Muscle of arm (tissue), 1 donor: ENCODE measurements at regions not wholly inside any gene's neighbourhood (a gene's known extent, or its start where the extent isn't known, plus 50 kb on each side); places are given as distances from the start of the nearest gene placed in this dataset.
A peak's percentile ranks its signal among the peaks of the same experiment; 100 is the strongest.

Experiments
- DNase-seq: peaks from one replicate; pipeline ENCODE4 v3.0.0-alpha.2; 2013

DNA sequence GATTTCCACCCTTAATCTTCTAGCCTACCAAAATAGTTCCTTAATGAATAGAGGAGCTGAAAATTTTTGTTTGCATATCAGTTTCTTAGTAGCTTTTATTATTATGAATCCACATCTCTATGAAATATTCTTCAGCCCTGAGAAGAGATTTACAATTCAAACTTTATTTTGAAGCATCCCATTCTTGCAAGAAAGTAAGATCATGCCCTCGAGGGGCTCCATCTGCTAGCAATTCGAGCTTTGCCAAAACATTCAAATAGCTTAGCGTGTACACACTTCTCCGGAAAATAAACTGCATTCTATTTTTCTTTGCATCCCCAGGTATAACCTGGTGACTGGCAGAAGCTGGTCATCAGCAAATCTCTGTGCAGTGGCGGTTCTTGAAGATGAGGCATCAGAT lies 370.7 kb downstream of the MTRR start:
- DNase-seq: no peak

DNA sequence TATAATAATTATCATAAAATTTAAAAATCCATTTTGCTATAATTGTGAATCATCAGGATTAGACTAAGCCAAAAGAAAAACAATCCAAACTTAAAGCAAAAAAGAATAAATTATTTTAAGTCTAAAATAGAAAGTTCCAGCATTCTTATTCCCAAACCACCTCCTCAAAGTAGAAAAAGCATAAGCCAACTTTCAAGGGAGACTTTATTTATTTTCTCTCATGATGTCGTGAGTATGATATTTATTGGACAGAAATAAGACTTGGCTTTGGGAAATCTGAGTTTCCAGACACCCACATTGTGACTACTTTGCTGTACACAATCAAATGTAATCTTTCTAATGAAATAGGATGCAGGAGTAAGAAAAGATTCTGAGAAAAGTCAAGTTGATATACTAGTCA lies 372.1 kb downstream of the MTRR start:
- DNase-seq: no peak

GRCh38 chr5:8241558-8241957 lies 372.6 kb downstream of the MTRR start:
- no peak for DNase-seq

DNA sequence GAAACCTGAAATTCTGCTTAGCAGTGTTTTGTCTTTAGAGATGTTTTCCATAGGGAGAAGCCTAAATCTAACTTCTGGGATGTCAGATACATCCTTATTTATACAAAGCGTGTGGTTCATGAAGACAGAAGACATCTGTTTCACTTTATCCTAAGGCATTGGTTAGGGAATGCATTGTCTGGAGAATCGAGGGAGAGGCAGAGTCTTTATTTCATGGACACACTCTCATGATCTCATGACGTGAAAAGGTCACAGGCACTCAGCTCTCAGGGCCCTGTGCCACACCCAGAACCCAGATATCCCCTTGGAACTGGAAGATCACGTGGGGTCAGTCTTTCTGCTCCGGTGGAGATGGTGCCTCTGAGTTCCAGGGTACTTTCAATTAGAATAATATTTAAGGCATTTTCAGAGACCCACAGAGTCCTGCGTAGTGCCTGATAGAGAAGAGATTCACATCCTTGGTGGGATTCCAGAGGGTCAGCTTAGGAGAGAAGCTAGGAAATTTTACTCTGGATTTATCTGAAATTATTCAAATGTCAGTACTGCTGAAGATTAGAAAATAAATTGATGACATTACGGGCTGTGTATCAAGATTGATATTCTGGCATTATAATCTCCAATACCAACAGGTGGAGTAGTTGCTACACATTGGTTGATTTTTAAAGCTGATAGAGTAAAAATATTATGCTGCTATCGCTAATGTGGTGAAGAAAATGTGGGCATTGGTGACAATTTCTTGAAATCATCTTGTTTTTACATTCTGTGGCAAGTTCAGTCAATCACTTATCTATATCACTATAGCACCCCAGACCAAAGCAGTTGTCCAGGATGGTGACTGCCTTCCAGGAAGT lies 378.3 kb downstream of the MTRR start:
- no peak for DNase-seq

DNA sequence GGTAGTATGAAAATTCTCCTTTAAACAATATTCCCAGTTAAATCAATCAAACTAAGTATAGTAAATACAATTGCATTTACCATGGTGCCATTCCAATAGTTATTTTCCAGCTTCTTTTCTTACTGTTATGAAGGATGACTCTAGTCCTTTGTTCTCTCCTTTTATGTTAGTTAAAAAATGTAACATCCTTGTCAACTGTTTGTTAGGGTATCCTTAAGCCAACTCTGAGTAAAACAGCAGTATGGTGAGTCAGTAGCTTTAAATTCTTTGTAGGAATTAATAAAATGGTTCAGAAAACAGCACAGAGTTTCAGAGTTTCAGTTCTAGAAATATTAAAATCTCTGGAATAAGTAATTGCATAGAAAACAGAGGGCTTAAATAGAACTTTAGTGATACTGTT lies 384.4 kb downstream of the MTRR start:
- no peak for DNase-seq

- DNase-seq: no peak
Measured at GRCh38 chr5:8254674-8255073, 385.7 kb downstream of the MTRR start.

DNA sequence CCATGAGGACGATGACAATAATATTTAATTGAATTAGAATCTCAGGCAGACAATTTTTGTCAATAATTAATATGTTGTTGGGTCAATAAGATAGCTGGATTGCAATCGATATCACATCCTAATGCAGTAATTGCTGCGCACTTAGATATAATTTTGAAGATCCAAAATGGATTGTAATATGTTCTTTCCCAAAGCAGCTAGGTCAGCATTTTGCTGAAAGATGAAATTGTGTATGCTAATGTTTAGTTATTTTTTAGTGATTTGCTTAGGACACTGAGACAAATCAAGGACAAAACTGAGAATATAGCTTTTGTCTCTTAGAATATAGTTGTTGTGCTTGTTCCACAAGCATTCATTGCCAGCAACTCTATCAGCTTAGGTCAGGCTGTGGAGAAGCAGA lies 389.9 kb downstream of the MTRR start:
- DNase-seq: no peak

GRCh38 chr5:8270246-8270645 lies 401.3 kb downstream of the MTRR start:
- DNase-seq: no peak

DNA sequence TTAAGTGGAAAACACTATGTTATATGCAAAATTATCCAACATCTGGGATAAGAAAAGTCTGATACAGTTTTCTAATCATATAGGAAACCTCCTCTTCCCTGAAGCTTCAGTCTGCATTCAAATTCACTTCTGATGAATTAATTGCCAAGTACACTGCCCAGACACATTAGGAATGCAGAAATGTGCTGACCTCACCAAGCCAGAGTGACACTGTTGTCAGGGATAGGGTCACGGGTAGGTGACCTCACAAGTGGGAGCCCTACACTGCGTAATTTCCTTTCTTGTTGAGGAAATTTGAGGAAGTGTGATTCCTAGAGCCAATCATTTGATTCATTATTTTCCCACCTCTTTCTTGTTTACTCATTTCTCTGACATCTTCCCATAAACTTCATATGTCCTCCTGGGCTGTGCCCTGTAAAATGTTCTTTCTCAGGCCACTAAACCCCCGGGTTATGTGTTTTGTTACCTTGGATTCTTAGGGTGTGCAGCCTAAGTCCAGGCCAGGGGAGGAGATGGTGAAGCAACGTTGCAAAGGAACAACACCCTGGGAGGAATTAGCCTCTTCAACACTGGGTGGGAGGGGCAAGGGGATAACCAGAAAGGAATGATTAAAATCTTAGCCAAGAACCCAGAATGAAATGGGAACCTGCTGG lies 411.9 kb downstream of the MTRR start:
- no peak for DNase-seq

GRCh38 chr5:8288334-8288733 lies 419.4 kb downstream of the MTRR start:
- peak; percentile 59 for DNase-seq

- peak; percentile 66 for DNase-seq
Measured at GRCh38 chr5:8288897-8289516, 420.1 kb downstream of the MTRR start.

GRCh38 chr5:8289779-8290178 lies 420.8 kb downstream of the MTRR start:
- peak; percentile 55 for DNase-seq

GRCh38 chr5:8290721-8291120 lies 421.8 kb downstream of the MTRR start:
- no peak for DNase-seq

- DNase-seq: peak; percentile 57
Measured at GRCh38 chr5:8291641-8292040, 422.7 kb downstream of the MTRR start.

DNA sequence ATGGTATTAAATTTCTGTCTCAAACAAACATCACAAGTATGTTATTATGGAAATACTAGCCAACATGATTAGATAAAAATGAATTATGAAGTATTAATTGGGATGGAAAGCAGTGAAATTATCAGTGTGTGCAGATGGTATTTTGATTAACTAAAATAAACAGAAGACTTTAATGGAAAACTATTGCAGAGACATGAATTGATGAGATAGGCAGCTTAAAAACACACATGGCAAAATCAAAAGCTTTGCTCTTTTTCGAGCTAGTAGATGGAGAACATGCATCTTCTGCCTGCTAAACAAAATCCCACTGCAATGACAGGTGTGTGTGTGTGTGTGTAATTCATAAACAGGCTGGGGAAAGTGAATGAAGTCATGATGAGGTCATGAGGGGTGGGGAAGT lies 426.2 kb downstream of the MTRR start:
- no peak for DNase-seq

DNA sequence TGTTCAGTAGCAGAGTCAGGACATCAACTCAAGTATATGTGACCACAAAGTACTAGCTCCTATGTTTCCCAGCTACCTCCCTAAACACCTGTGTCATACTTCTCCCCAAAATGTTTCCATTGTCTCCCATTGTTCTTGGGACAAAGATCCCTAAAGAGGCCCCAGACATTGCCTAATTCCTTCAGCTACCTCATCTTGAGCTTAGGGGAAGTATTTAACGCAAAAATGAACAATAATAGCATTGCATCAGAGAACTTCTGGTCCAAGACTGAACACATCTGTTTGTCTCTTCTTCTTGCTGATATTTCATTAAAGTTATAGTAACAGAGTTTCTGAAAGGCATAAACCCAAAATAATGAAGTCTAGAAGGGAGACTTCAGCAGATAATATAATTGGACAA lies 430.8 kb downstream of the MTRR start:
- DNase-seq: no peak

- DNase-seq: no peak
Measured at GRCh38 chr5:8304341-8304740, 435.4 kb downstream of the MTRR start.

DNA sequence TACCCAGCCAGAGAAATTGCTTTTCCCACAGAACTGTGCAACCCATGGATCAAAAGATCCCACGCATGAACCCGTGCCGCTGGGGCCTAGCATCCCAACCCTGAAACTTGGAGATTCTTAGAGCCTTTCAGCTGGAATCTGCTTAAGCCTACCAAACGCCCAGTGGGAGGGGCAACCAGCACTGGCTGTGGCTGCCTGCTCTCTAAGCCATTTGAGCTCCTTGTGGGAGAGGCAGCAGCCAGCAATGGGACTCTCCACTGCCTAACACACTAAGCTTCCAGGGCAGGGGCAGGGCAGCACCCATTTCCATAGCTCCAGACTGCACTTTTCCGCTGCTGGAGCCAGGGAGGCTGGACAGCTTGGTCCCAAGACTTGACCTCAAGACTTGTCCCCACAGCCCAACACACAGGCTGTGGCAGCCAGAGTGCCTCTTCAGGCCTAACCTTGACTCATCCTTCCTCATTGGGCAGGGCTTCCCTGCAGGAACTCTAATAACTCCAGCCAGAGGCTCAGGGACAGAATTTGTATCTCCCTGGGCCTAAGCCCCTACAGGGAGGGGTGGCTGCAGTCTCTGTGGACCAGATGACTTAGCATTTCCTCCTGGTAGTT lies 437.4 kb downstream of the MTRR start:
- no peak for DNase-seq

DNA sequence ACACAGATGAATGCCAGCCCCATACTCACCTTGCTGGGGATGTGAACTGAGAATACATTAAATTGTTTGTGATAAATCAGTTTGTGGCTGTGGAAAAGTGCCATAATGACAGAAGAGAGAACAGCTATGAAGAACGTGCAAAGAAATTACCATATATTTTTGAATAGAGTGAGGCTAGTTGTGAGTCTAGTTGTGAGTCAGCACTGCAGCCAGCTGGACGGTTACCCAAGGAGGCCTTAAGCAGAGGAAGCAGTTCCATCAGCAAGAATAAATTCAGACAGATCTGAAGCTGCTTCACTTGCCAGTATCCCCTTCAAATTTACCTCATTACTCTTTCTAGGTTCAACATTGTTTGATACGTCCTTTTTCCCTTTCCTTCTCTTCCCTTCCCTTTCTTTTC lies 446.0 kb downstream of the MTRR start:
- DNase-seq: no peak

DNA sequence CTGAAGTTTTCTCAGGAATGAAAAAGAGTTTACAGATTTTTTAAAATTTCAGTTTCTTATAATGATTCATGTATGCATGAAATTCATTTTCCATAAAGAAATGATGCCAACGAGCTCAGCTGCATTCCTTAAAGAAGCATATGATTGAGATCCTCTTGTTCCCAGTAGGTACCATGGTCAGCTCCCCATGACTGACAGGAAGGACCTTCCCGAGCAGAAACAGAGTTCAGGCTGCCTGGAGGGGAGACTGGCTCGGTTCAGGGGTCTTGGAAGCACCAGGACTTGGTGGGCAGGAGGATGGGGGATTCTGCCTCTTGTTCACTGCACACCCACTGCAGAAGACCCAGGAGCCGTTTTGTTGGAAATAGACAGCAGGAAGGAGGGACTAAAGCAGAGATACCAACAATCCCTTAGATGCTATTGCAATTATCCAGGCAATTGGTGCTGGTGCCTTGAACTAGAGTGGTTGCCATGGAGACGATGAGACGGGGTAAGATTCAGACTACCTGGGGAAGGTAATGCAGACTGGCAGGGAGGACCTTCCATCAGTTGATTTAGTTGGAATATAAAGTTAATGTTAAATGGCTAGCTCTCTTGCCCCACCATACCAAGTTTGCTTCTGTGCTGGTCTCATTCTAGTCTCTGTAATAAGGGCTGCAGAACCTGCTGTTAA lies 447.8 kb downstream of the MTRR start:
- DNase-seq: no peak

GRCh38 chr5:8317335-8317734 lies 448.4 kb downstream of the MTRR start:
- DNase-seq: no peak

- DNase-seq: no peak
Measured at GRCh38 chr5:8320244-8320643, 451.3 kb downstream of the MTRR start.
